OCI-LY7 (cell line): ENCODE measurements at regions not wholly inside any gene's neighbourhood (a gene's known extent, or its start where the extent isn't known, plus 50 kb on each side); places are given as distances from the start of the nearest gene placed in this dataset.

Source experiments
- CTCF ChIP-seq: fragments of 200-600 bp; sonication (generic); conservative IDR thresholded peaks from 2 replicates; pipeline ENCODE4 v1.5.1; 2014; ENCODE audit warnings: mild to moderate bottlenecking, antibody characterized with exemption, low read length, moderate library complexity, mixed read lengths
- EZH2phosphoT487 ChIP-seq: fragments of 200-600 bp; sonication (generic); IDR thresholded peaks from 2 replicates; pipeline ENCODE4 v1.6.1; 2018; ENCODE audit warnings: low read depth, borderline replicate concordance, mild to moderate bottlenecking, mixed run types, antibody characterized with exemption, low read length, moderate library complexity, mixed read lengths

- TF ChIP-seq CTCF (no peak), EZH2phosphoT487 (no peak)
Measured at GRCh38 chr2:144233733-144234541, 286.0 kb downstream of the ZEB2 start.
